ENCODE measurements at regions not wholly inside any gene's neighbourhood (a gene's known extent, or its start where the extent isn't known, plus 50 kb on each side); places are given as distances from the start of the nearest gene placed in this dataset.

- DNase-seq: no peak
Measured at GRCh38 chr9:126556560-126557250, 57.0 kb upstream of the LMX1B start.

- peak; percentile 72 for DNase-seq
Measured at GRCh38 chr9:126558051-126558665, 55.6 kb upstream of the LMX1B start.

- no peak for DNase-seq
Measured at GRCh38 chr9:126559296-126559695, 54.4 kb upstream of the LMX1B start.

GRCh38 chr9:126561582-126561981, 52.1 kb upstream of the LMX1B start:
- no peak for DNase-seq

GRCh38 chr9:126563556-126563955, 50.2 kb upstream of the LMX1B start:
- no peak for DNase-seq
